Pancreas (tissue), 10 donors: ENCODE measurements at regions not wholly inside any gene's neighbourhood (a gene's known extent, or its start where the extent isn't known, plus 50 kb on each side); places are given as distances from the start of the nearest gene placed in this dataset.

ENCODE experiments used
- ATAC-seq, 4 donors: fragments of 200-7000 bp; cut with Tn5 transposase; one replicate each; pipeline versions ENCODE4 v1.8.0 to v1.9.1; 2020; ENCODE audit warnings: mild to moderate bottlenecking in 4 of 4, moderate library complexity in 4 of 4
- DNase-seq, 6 donors: peaks; one replicate each; pipeline ENCODE4 v3.0.0-alpha.2; 2020
- FAIRE-seq: peaks from 2 replicates; lab custom pipeline; 2012; peaks lifted over from hg19 to GRCh38; lab: Jason Lieb, UNC
- H3K27ac ChIP-seq, 4 donors: fragments of 200-600 bp; sonication (generic); 1 replicate in 3 of 4; 2 replicates in 1 of 4; pipeline versions ENCODE4 v1.5.0 to v1.8.0; 2020
- H3K27me3 ChIP-seq, 4 donors: fragments of 200-600 bp; one replicate each; pipeline ENCODE4 v1.8.0; 2021
- H3K36me3 ChIP-seq, 3 donors: fragments of 200-600 bp; sonication (generic) in 1 of 3; one replicate each; pipeline versions ENCODE4 v1.5.0 to v1.8.0; 2020 to 2021
- H3K4me1 ChIP-seq, 3 donors: fragments of 200-600 bp; one replicate each; pipeline ENCODE4 v1.8.0; 2021
- H3K4me3 ChIP-seq, 4 donors: fragments of 200-600 bp; sonication (generic) in 2 of 4; one replicate each; pipeline versions ENCODE4 v1.5.0 to v1.8.0; 2020 to 2021
- H3K9me3 ChIP-seq, 4 donors: fragments of 200-600 bp; one replicate each; pipeline ENCODE4 v1.8.0; 2021
- WGBS, 2 donors: extraction: QIAGEN DNeasy Blood & Tissue Kit; methylation state at CpG; one replicate each; pipeline ENCODE4 v1.1.7; 2013; 5-methylcytosine and 5-hydroxymethylcytosine counted together
- intact Hi-C, 3 donors: fragments of 100-400 bp; cut with DNase I; formaldehyde crosslinking; loops; one replicate each; pipeline versions ENCODE4 v1.11.1 to v1.14.2; 2022
- TF ChIP-seq, protein P1 (sequence below), 4 donors: fragments of 200-600 bp; sonication (generic) in 3 of 4; IDR thresholded peaks; one replicate each; pipeline versions ENCODE4 v1.5.0 to v1.8.0; 2021; ENCODE audit warnings: antibody characterized with exemption in 4 of 4
- donor health status: healthy with polysubstance abuse.
- donor health status: DM: no; HTN: no; CAD: no; lungs with moderate emphysema.
- donor health status: DM: no; HTN: no; CAD: no.
- donor health status: control.
- donor health status: control.
- donor health status: Bipolar disorder and iron deficiency.
- donor health status: DM: yes; HTN: yes; CAD: no.
- donor health status: DM: no; HTN: no; CAD: no.
- donor health status: DM: no; HTN: no; CAD: no.
- donor health status: DM: yes; HTN: yes; CAD: no.

DNA sequence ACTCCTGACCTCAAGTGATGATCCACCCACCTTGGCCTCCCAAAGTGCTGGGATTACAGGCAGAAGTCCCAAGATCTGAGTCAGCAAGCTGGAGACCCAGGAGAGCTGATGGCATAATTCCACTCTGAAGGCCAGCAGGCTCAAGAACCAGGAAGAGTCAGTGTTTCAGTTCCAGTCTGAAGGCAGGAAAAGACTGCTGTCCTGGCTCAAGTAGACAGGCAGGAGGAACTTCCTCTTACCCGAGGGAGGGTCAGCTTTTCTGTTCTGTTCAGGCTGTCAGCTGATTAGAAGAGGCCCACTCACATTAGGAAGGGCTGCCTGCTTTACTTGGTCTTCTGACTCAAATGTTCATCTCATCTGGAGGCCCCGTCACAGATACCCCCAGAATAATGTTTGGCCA, 206.0 kb upstream of the MYL2 start:
- intact Hi-C loops, result no loop called here

DNA sequence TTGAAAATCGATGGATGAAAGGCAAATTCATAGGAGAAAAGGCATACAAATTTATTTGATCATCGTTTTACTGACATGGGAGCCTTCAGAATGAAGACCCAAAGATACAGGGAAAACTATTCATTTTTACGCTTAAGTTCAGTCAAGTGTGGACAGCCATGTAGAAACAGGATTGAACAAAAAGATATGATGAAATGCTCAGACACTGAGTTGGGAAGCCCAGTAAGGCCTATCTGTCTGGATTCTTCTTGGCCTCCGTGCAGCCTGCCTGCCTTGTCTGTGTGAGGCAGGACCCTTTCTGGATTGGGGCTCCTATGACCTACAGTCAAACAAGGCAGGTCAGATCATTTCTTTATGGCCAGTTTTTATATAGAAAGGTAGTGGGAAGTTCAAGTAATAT, 203.8 kb upstream of the MYL2 start:
- no peaks in the 10 kb centered on the region for H3K27me3 ChIP-seq
- FAIRE-seq (no peak), ATAC-seq (no peak), DNase-seq (no peak)
- no peaks in the 10 kb centered on the region for H3K4me1 ChIP-seq
- H3K9me3 ChIP-seq, result no peaks in the 10 kb centered on the region
- no peaks in the 10 kb centered on the region for H3K36me3 ChIP-seq
- 79 to 88% methylated on average over 4 of the region's 4 CpGs for WGBS, 2 donors
- intact Hi-C loops, result no loop called here
- no peak overlapping the region for H3K4me3 ChIP-seq
- H3K27ac ChIP-seq, result no peak overlapping the region
- TF ChIP-seq, protein P1, sequence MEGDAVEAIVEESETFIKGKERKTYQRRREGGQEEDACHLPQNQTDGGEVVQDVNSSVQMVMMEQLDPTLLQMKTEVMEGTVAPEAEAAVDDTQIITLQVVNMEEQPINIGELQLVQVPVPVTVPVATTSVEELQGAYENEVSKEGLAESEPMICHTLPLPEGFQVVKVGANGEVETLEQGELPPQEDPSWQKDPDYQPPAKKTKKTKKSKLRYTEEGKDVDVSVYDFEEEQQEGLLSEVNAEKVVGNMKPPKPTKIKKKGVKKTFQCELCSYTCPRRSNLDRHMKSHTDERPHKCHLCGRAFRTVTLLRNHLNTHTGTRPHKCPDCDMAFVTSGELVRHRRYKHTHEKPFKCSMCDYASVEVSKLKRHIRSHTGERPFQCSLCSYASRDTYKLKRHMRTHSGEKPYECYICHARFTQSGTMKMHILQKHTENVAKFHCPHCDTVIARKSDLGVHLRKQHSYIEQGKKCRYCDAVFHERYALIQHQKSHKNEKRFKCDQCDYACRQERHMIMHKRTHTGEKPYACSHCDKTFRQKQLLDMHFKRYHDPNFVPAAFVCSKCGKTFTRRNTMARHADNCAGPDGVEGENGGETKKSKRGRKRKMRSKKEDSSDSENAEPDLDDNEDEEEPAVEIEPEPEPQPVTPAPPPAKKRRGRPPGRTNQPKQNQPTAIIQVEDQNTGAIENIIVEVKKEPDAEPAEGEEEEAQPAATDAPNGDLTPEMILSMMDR (IDR thresholded peaks at IDR 0.05), result no peak

More for the DNA sequence above, 206.0 kb upstream of the MYL2 start:
- no peaks in the 10 kb centered on the region for H3K9me3 ChIP-seq
- H3K27ac ChIP-seq, result no peak overlapping the region
- no peaks in the 10 kb centered on the region for H3K36me3 ChIP-seq
- ATAC-seq (peak in 2 of 4 donors; percentile 63 to 79), DNase-seq (no peak), FAIRE-seq (no peak)
- 56 to 65% methylated on average over 2 of the region's 2 CpGs for WGBS, 2 donors
- no peaks in the 10 kb centered on the region for H3K4me1 ChIP-seq
- H3K4me3 ChIP-seq, result no peak overlapping the region
- TF ChIP-seq, protein P1 (IDR thresholded peaks at IDR 0.05), result no peak
- no peaks in the 10 kb centered on the region for H3K27me3 ChIP-seq

DNA sequence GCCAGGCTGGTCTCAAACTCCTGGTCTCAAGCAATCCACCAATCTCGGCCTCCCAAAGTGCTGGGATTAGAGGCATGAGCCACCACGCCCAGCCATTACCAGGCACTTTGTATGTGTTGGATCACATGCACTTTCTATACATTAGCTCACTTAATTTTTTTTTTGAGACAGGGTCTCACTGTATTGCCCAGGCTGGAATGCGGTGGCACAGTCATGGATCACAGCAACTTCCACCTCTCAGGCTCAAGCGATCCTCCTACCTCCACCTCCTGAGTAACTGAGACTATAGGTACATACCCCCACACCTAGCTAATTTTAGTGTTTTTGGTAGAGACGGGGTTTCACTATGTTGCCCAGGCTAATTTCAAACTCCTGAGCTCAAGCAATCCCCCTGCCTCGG, 203.0 kb upstream of the MYL2 start:
- H3K9me3 ChIP-seq, result no peaks in the 10 kb centered on the region
- no peak for ATAC-seq
- 86 to 91% methylated on average over 6 of the region's 6 CpGs for WGBS, 2 donors
- no peak overlapping the region for H3K4me3 ChIP-seq
- H3K4me1 ChIP-seq, result no peaks in the 10 kb centered on the region
- DNase-seq, result no peak
- H3K27me3 ChIP-seq, result no peaks in the 10 kb centered on the region
- no peak for FAIRE-seq
- TF ChIP-seq, protein P1 (IDR thresholded peaks at IDR 0.05), result no peak
- H3K27ac ChIP-seq, result no peak overlapping the region
- H3K36me3 ChIP-seq, result no peaks in the 10 kb centered on the region
- intact Hi-C loops, result no loop called here

DNA sequence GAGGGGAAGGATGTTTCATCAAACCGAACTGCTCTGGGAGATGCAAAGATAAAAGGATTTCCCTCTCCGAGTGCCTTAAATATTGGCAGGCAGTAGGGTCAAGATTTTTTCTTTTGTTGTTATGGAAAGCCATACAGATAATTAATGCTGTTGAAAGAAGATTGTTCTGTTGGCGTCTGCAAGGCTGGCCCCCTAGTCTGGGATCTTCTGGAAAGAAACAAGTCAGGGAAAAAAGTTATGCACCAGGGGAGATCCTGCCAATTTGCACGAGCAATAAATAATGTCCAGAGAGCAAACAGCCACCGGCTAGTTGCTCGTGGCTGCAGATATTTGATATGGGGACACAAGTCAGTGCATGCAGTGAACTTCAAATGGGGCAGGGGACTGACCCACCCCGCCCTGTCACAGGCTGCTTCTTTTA, 202.1 kb upstream of the MYL2 start:
- TF ChIP-seq, protein P1 (IDR thresholded peaks at IDR 0.05), result no peak
- ATAC-seq (no peak), FAIRE-seq (no peak), DNase-seq (no peak)
- no peaks in the 10 kb centered on the region for H3K4me1 ChIP-seq
- no peak overlapping the region for H3K4me3 ChIP-seq
- H3K36me3 ChIP-seq, result no peaks in the 10 kb centered on the region
- no peaks in the 10 kb centered on the region for H3K27me3 ChIP-seq
- 36 to 38% methylated on average over 7 of the region's 7 CpGs for whole genome bisulfite sequencing, 2 donors
- intact Hi-C loops, result no loop called here
- no peaks in the 10 kb centered on the region for H3K9me3 ChIP-seq
- H3K27ac ChIP-seq, result no peak overlapping the region

DNA sequence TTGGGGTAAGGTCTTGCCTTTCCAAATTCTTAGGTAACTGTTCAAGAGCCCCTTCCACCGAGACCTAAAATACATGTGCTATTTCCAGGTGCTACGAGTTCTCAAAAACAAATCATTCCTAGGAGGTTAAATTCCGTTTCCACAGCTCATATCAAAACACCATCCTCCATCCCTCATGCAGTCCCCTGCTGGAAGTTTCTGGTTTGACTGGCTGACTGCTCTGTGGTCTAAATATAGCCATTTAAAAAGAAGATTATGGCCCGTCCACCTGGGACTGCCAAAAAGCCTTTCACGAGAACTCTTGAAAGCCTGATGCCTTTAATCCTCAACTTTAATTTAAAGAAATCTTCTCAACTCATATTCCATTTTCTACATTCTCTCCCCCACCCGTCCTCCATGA, 201.5 kb upstream of the MYL2 start:
- Histone ChIP-seq H3K9me3 (no peaks in the 10 kb centered on the region), H3K27me3 (no peaks in the 10 kb centered on the region), H3K36me3 (no peaks in the 10 kb centered on the region), H3K4me1 (no peaks in the 10 kb centered on the region), H3K4me3 (no peak overlapping the region), H3K27ac (no peak overlapping the region)
- TF ChIP-seq, protein P1 (IDR thresholded peaks at IDR 0.05), result no peak
- WGBS, 2 donors, result 55 to 64% methylated on average over 6 of the region's 6 CpGs
- FAIRE-seq, result no peak
- no peak for DNase-seq
- intact Hi-C loops, result no loop called here
- no peak for ATAC-seq
